Amniotic epithelial cell (primary cell): ENCODE measurements at regions not wholly inside any gene's neighbourhood (a gene's known extent, or its start where the extent isn't known, plus 50 kb on each side); places are given as distances from the start of the nearest gene placed in this dataset.
"Not testable (repeated sequence)": the region's sequence is repeated elsewhere in the genome, so short reads cannot be mapped to it uniquely, and the experiment has no call there.

Experiments
- DNase-seq: peaks from one replicate; pipeline ENCODE4 v3.0.0-alpha.2; 2010; ENCODE audit warnings: low read depth

DNA sequence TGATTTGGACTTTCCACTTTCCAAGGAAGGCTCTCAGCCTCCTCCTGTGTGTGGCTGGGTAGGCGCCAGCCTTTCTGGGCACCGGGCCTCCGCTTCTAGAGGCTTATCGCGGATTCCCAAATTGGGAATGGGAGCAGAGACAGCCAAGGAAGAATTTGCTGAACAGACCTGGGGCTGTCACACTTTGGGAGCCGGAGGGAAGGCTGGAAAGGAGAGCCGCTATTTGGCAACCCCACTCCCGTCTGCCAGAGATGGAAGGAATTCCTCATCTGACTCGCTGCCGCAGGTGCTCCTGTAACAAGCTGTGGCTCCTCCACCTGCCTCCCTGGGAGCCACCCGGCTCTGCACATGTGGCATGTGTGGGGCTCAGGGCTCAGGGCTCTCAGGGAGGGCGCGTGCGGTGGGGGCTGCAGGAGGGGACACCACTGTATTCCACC, 50.8 kb upstream of the ECHDC3 start:
- DNase-seq: no peak

DNA sequence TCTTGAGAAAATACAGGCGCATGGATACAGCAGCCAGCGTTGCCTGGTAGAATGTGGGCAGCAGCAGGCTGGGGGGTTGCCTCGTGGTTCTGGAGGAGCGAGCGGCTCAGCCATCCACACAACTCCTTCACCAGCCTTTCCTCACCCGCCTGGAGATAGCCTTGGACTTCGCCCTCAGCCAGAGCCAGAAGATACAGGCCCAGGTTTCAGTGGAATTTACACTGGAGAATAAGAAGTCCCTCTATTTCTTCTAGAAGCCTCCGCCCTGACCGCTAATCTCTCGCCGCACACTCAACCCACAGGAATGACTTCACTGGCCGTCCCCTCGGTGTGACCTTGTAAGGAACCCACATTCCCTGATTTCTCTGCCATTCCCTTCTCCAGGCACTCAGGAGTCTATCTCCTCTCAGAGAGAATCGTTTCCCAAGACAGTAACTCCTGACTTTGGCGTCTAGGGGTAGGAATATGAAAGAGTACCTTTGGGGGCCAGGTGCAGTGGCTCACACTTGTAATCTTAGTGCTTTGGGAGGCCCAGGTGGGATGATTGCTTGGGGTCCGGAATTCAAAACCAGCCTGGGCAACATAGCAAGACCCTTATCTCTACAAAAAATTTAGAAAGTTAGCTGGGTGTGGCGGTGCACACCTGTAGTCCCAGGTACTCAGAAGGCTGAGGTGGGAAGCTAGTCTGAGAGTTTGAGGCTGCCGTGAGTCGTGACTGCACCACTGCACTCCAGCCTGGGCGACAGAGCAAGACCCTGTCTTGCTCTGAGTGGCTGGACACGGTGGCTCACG, 52.0 kb upstream of the ECHDC3 start:
- peak; percentile 30 for DNase-seq

DNA sequence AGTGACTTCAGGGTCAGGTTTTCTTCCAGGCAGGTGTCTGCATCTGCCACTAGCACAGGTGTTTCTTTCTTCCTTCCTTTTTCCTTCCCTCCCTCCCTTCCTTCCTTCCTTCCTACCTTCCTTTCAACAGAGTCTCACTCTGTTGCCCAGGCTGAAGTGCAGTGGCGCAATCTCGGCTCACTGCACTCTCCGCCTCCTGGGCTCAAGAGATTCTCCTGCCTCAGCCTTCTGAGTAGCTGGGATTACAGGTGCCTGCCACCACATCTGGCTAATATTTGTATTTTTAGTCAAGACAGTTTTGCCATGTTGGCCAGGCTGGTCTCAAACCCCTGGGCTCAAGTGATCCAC, 53.8 kb upstream of the ECHDC3 start:
- DNase-seq: not testable (repeated sequence)

DNA sequence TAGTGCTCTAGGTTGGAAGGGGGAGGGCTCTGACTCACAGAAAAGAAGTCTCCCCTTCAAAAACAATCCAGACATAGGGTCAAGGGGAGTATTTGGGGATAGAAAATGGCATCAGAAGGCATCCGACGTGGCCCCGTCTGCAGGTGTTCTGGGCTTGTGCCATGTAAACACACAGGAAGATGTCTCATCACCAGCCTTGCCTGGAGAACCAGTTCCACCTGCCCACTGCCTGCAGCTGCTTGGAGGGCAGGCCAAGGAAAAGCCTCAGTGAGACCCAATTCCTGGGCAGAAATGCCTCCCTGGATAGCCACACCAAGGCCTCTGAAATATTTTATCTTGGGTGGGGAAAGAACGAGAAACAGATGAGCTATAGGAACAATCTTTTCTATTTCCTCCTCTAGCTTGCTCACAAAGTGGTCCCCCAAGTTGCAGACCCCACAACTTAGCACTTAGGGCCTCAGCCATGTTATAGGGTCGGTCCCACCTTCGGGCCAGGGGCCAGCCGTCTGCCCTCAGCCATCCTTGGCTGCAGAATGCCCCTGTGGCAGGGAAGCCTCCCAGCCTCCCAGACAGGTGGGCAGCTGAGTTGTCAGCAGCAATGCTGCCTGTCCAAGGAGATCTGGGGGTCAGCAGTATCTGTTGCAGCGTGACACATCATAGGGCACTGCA, 54.3 kb upstream of the ECHDC3 start:
- DNase-seq: no peak

DNA sequence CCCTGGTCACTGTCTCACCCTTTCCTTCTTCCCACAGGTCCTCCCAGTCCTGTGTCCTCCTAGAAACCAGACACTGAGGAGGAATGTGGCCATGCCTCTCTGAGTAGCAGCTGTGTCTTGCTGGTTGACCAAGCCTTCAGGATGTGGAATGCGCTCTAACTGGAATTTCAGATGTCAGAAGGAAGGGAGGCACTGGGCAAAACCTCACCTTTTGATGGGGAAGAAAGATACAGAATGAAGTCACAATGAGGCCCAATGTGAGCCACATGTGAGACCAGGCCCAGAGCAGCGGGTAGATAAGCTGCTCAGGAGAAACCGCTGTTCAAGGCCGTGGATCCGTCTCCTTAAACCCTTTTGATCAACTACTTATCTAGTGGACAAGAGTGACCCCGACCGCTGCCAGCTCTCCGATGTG, 54.8 kb upstream of the ECHDC3 start:
- DNase-seq: peak; percentile 5

DNA sequence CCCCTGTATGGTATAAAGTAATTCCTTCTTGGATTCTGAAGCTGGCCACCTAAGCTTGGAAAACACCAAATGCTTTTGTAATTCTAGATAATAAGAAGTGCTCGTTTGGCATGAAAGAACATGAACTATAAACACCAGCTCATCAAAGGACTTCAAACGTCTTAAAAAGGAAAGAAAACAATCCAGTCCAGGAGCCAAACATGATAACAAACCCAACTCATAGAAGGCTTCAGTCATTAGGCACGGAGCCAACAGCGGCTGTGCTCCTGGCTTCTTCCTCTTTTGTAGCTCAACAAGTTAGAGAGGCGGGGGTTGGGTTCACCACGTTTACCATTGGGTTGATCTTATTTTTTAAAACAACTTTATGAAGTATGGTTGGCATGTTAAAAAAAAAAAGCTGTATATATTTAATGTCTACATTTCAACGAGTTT, 56.4 kb upstream of the ECHDC3 start:
- DNase-seq: peak; percentile 78

DNA sequence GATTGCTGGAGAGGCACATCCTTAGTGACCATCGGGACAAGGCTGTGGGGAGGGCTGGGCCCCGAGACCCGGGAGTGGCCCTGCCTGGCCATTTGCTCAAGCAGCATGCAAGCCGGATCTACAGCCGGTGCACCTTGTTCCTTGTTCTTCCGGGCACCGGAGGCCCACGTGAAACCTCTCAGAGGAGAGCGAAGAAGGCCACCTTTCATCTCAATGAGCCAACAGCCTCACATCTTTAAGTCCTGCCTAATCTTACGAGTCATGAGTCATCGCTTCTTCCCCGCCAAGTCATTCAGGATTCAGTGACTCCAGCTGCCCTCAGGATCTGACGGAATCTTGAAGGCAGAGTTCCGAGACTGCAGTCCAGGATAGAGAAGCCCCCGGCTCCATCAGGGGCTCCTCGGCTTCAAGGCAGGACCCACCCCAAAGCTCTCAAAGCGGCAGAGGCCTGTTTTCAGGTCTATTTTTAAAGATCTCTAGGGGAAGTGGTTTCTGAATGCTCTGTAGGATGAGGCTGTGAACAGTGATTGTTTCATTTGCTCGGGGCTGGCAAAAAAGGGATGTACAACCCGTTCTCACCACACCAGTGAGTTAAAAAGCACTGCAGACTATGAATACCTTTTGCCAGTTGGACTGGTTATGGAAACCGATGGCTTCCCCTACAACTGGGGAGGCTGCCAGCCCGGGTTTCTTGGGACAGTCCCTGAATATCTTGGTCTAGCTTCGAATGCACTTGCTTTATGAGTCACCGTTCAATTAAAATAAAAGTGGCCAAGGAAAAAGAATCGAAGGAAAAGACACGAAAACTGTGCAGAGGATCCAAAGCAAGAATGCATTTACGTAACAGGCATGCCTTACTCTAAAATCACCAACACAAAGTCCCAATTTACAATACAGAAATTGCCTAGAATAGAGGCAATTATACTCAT, 57.2 kb upstream of the ECHDC3 start:
- DNase-seq: peak; percentile 82

DNA sequence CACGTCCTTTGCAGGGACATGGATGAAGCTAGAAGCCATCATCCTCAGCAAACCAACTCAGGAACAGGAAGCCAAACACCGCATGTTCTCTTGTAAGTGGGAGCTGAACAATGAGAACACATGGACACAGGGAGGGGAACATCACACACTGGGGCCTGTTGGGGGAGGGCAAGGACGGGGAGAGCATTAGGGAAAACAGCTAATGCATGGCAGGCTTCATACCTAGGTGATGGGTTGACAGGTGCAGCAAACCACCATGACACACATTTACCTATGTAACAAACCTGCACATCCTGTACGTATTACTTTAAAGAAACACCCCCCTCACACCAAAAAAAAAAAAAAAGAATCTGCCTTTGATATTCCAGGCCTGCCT, 57.9 kb upstream of the ECHDC3 start:
- DNase-seq: not testable (repeated sequence)

DNA sequence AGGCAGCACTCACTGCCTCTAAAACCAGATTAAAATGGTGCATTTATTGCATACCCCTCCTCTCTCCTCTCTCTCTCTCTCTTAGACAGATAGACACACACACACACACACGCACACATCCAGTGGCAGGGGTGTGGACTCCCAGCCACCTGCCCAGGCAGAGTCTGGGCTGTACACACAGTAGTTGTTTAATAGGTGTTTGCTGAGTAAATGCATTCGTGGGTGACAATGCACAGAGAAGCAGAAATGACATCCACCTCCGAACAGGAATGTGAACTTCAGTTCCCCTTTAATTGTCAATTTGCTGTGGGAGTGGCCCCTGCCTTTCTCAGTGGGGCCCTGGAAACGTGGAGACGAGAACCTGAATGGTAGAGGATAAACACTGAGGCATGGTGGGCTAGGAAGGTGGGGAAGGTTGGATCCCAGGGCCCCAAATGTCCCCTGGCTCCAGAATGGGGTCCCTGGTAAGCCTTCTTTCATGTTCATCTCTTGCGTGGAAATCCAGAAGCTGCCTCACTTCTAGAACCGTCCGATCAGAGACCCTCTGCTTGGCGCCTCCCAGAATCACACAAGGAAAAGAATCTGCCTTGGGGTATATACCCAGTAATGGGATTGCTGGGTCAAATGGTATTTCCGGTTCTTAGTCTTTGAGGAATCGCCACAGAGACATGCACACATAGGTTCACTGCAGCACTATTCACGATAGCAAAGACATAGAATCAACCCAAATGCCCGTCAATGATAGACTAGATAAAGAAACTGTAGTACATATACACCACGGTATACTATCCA, 58.5 kb upstream of the ECHDC3 start:
- no peak for DNase-seq

DNA sequence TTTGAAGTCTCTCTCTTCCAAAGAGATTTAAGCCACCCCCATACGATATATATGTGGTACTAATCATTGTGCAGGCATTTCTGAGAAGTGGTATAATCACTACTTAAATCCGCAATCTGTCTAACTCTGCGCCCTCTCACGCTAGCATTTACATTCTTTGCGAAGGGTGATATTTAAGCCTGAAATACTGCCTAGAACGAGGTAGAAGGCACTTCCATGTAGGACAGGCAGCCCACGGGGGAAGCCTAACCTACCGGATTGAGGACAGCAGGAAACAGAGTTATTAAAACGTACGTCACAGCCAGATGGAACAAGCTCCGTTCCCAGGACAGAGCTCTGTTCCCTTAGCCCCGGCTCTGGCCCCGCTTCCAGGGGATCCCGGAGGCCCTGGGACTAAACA, 59.3 kb upstream of the ECHDC3 start:
- no peak for DNase-seq

DNA sequence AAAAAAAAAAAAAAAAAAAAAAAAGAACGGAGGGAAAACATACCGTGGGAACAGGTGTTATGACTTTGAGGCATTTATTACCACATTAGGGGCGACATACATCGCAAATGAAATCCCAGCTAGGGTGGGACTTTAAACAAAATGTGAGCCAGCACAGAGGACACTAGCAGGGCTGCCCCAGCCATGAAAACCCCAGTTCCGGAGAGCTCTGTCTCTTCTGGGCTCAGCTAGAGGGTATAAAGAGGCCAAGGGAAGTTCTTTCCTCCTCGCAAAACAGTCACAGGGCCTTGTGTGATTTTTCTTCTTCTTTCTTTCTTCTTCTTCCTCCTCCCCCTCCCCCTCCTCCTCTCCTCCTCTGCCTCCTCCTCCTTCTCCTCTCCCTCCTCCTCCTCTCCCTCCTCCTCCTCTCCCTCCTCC, 59.9 kb upstream of the ECHDC3 start:
- DNase-seq: no peak

DNA sequence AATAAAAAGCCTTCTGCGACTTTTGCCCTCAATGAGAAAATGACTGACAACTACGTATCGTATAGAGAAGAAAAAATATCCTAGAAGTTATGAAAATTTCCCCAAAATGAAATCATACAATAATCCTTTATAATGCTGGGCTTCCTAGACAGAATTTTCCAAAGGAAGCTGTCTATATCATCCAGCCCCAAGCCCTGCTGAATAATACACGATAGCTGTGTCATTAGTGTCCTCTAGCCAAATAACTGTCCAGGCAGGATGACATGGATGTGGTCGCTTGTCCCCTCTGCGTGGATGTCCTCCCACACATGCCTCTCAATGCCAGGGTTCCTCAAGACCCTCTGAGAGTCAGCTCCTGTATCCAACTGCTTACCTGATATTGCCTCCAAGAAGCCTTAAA, 61.7 kb upstream of the ECHDC3 start:
- no peak for DNase-seq

DNA sequence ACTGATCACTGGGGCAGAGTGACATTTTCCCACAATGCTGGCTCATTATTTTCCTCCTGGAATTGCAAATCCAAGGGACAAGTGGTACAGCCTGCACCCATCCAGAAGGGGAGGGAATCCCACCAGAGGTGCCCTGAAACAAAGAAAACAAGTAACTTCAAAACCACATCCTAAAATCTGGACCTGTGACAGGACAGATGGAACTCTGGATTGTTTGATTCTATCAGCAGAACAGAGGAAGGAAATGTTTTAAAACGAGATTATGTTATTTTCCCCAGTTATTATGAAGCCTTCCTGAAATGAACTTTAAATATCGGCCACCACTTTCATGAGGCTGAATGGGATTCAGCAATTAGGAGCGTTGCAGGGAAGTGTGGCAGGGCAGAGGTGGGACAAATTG, 62.2 kb upstream of the ECHDC3 start:
- no peak for DNase-seq

DNA sequence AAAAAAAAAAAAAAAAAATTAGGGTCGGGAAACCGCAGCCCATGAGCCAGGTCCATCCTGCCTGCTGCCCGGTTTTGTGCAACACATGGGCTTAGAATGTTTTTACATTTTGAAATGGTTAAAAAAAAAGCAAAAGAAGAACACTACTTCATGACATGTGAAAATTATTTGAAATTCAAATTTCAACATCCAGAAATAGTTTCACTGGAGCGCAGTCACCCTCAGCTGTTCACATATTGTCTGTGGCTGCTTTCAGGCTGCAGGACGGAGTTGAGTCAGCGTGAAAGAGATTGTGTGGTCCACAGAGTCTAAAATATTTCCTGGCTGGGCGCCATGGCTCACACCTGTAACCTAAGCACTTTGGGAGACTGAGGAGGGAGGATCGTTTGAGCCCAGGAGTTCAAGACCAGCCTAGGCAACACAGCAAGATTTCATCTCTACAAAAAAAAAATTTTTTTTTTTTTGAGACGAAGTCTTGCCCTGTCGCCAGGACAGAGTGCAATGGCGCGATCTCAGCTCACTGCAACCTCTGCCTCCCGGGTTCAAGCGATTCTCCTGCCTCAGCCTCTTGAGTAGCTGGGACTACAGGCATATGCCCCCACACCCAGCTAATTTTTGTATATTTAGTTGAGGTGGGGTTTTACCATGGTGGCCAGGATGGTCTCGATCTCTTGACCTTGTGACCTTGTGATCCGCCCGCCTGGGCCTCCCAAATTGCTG, 63.9 kb upstream of the ECHDC3 start:
- peak; percentile 59 for DNase-seq

DNA sequence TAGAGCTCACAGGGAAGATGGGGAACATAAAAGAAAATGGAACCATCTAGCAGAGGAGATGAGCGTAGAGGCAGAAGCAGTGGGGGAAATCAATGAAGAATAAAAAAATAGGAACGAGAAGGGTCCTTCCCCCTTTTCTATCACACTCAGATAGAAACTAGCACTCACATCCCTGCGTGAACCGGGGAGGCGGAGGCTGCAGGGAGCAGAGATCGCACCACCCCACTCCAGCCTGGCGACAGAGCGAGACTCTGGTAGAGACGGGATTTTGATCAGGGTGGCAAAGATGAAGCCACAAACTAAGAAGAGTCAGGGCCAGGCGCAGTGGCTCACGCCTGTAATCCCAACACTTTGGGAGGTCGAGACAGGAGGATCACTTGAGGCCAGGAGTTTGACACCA, 64.7 kb upstream of the ECHDC3 start:
- no peak for DNase-seq

DNA sequence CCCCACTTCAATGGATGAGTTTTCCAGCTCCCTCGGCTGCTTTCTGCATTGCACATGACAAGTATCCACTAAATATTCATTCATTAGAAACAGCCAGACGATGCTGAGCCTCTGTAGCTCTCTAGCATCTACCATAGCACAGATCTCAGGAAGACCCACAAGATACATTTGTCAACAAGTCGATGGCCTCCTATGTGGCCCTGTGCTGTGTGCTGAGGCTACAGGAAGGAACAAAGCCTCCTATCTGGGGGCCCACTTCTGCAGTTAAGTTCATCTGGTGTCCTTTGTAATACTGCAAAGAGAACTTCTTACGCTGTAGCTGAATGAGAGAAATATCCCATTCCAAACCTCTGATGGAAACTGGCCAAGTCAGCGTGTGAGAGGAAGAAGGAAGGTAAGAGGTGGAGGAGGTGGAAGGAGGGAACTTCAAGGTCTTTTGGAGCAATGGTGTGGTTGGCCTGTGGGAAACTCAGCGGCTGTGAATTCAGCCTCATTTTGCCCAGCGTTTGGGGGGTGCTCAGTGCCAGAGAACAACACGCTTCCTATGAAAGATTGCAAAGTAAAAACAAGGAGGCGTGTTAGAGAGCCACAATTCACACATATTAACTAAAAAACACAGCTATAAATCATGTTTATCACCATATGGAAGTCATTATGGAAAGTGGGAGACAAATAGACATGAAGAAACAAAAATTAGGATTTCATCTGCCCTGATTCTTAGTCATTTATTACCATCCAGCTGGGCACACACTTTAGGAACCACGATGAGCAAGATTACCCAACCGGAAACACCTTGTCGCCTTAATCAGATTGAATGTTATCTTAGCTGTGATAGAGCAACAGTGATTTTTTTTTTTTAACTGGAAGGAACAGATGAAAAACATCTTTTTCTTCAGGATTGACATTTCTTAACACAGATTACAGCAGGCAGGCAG, 62.2 kb upstream of the USP6NL start:
- no peak for DNase-seq

DNA sequence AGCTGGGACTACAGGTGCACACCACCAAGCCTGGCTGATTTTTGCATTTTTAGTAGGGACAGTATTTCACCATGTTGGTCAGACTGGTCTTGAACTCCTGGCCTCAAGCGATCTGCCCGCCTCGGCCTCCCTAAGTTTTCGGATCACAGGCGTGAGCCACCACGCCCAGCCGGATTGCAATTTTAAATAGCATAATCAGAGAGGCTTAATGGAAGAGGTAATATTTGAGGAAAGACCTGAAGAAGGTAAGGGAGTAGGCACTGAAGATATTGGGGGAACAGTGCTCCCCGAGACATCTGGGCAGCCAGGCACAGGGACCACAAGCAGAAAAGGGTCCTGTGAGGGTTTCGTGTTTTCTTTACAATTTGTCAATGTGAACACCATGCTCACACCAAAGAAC, 61.4 kb upstream of the USP6NL start:
- no peak for DNase-seq

DNA sequence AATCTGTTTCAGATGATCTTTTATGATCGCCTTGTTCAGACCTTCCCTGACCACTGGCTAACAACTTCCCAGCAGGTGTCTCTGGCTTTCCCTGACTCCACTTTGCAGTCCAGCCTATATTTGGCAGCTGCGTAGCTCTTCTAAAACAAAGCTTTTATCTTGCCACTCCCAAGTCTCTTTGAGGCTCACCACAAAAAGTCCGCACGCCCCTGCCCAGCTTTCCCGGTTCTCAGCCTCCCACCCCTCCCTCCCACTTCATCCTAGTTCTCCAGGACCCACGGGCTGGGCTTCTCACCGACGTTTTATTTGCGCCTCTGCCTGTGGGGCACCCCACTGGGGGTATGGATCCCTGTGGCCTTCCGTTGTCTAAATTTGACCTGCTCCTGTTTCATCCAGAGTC, 58.9 kb upstream of the USP6NL start:
- no peak for DNase-seq

DNA sequence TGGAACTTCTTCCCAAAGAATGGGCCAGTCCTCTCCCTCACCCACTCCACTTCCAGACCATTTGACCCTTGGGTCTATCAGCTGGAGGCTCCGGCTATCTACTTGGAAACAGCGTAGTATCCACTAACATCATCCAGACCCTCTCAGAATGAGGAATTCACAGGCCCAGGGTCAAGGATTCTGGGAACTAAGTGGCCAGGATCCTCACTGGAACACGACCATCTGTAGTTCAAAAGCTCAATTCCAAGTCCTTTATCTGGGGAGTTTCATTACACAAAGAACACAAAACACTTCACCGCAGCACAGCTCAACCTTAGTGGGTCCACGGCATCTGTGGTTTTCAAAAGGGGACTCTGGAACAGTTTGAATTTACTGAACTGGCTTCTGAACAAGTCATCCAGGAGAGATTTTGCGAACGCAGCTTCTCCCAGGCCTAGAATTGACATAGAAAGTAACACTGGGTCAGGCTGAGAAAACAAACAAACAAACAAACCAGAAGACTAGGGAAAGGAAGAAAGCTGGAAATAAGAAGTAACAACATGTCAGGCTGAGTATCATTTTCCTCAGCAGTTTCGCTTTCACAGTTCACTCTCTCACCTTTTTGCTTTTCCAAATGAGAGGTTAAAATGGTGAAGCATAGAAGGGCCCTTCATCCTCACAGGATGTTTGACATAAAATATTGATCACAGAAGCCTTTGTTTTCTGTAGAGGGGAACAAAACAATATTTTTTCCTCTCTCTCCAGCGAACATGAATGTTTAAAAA, 57.6 kb upstream of the USP6NL start:
- no peak for DNase-seq
